Right cardiac atrium (tissue), 5 donors: ENCODE measurements at regions not wholly inside any gene's neighbourhood (a gene's known extent, or its start where the extent isn't known, plus 50 kb on each side); places are given as distances from the start of the nearest gene placed in this dataset.

ENCODE experiments used
- ATAC-seq, 2 donors: fragments of 200-7000 bp; cut with Tn5 transposase; one replicate each; pipeline versions ENCODE4 v1.8.0 to v1.9.1; 2020; ENCODE audit warnings: moderate library complexity in 2 of 2, mild to moderate bottlenecking in 1 of 2
- DNase-seq, 3 donors: peaks; one replicate each; pipeline ENCODE4 v3.0.0-alpha.2; 2020
- H3K27ac ChIP-seq: one replicate; pipeline ENCODE4 v1.5.1; 2013; ENCODE audit warnings: mild to moderate bottlenecking, low read length, control low read depth, moderate library complexity
- H3K27me3 ChIP-seq: one replicate; pipeline ENCODE4 v1.6.1; 2013; ENCODE audit not compliant: control insufficient read depth, insufficient read depth
- H3K4me1 ChIP-seq: one replicate; pipeline ENCODE4 v1.6.1; 2013; ENCODE audit warnings: low read length; ENCODE audit not compliant: control insufficient read depth, insufficient read depth
- H3K4me3 ChIP-seq: one replicate; pipeline ENCODE4 v1.5.1; 2013; ENCODE audit warnings: low read length, control low read depth
- H3K9me3 ChIP-seq: one replicate; pipeline ENCODE4 v1.6.1; 2013; ENCODE audit warnings: low read length; ENCODE audit not compliant: control insufficient read depth
- WGBS: extraction: QIAGEN DNeasy Blood & Tissue Kit; methylation state at CpG from one replicate; pipeline ENCODE4 v1.1.7; 2013; 5-methylcytosine and 5-hydroxymethylcytosine counted together
- intact Hi-C, 4 donors: fragments of 100-400 bp; cut with DNase I; formaldehyde crosslinking; loops; one replicate each; pipeline versions ENCODE4 v1.11.0 to v1.14.0; 2022 to 2023
- donor health status: healthy with polysubstance abuse.
- donor health status: DM: no; HTN: yes; CAD: no.
- donor health status: DM: no; HTN: no; CAD: no.
- donor health status: DM: no; HTN: yes; CAD: no; lungs with severe emphysema.
- donor health status: DM: yes; HTN: yes; CAD: no.

GRCh38 chr15:70274908-70275307, 177.2 kb upstream of the TLE3 start:
- intact Hi-C loops = no loop called here
- 86% methylated on average over 4 of the region's 4 CpGs for WGBS

GRCh38 chr15:70274255-70274880, 176.7 kb upstream of the TLE3 start:
- no peak for ATAC-seq
- Histone ChIP-seq H3K4me3 (no peak overlapping the region), H3K27ac (no peak overlapping the region), H3K27me3 (no peaks in the 10 kb centered on the region), H3K9me3 (no peaks in the 10 kb centered on the region), H3K4me1 (peaks cover 19% of the 10 kb centered on the region)
- no peak for DNase-seq
- 94% methylated on average over 3 of the region's 3 CpGs for WGBS
- intact Hi-C loops = no loop called here

More at GRCh38 chr15:70274908-70275307, 177.2 kb upstream of the TLE3 start:
- Histone ChIP-seq H3K9me3 (no peaks in the 10 kb centered on the region), H3K27me3 (no peaks in the 10 kb centered on the region), H3K4me3 (no peak overlapping the region), H3K27ac (no peak overlapping the region), H3K4me1 (peaks cover 16% of the 10 kb centered on the region)
- no peak for DNase-seq
- no peak for ATAC-seq

- DNase-seq (no peak), ATAC-seq (no peak)
- Histone ChIP-seq H3K27me3 (no peaks in the 10 kb centered on the region), H3K9me3 (no peaks in the 10 kb centered on the region), H3K4me1 (peaks cover 19% of the 10 kb centered on the region), H3K27ac (no peak overlapping the region), H3K4me3 (no peak overlapping the region)
- intact Hi-C loops = no loop called here
- 94% methylated on average over 3 of the region's 3 CpGs for WGBS
These were observed 176.1 kb upstream of the TLE3 start for GRCh38 chr15:70273808-70274207.

- no peak for ATAC-seq
- intact Hi-C loops = no loop called here
- DNase-seq = no peak
- no peaks in the 10 kb centered on the region for H3K9me3 ChIP-seq
- H3K4me3 ChIP-seq = no peak overlapping the region
- H3K27ac ChIP-seq = no peak overlapping the region
- peaks cover 20% of the 10 kb centered on the region for H3K4me1 ChIP-seq
- 95% methylated on average over 10 of the region's 10 CpGs for WGBS
- H3K27me3 ChIP-seq = no peaks in the 10 kb centered on the region
These were observed 175.0 kb upstream of the TLE3 start for GRCh38 chr15:70272565-70273355.

GRCh38 chr15:70271422-70272088, 173.8 kb upstream of the TLE3 start:
- 36% methylated on average over 3 of the region's 3 CpGs for WGBS
- H3K4me3 ChIP-seq = no peak overlapping the region
- no peaks in the 10 kb centered on the region for H3K9me3 ChIP-seq
- intact Hi-C loops = no loop called here
- peaks cover 24% of the 10 kb centered on the region for H3K4me1 ChIP-seq
- DNase-seq (peak in 1 of 3 donors; percentile 56), ATAC-seq (peak; percentile 70 to 80)
- H3K27ac ChIP-seq = no peak overlapping the region
- no peaks in the 10 kb centered on the region for H3K27me3 ChIP-seq

GRCh38 chr15:70270752-70271111, 173.0 kb upstream of the TLE3 start:
- H3K27me3 ChIP-seq = no peaks in the 10 kb centered on the region
- ATAC-seq (no peak), DNase-seq (no peak)
- no peaks in the 10 kb centered on the region for H3K9me3 ChIP-seq
- intact Hi-C loops = no loop called here
- H3K4me3 ChIP-seq = no peak overlapping the region
- WGBS = 36% methylated on average over 8 of the region's 8 CpGs
- H3K27ac ChIP-seq = peak overlapping the region; percentile 49
- peaks cover 30% of the 10 kb centered on the region for H3K4me1 ChIP-seq

- DNase-seq (peak in 2 of 3 donors; percentile 56 to 80), ATAC-seq (peak; percentile 42 to 61)
- Histone ChIP-seq H3K4me3 (no peak overlapping the region), H3K27ac (peak overlapping the region; percentile 33), H3K27me3 (no peaks in the 10 kb centered on the region), H3K9me3 (no peaks in the 10 kb centered on the region), H3K4me1 (peaks cover 30% of the 10 kb centered on the region)
- 46% methylated on average over 10 of the region's 10 CpGs for WGBS
- intact Hi-C loops = loop anchor here in 3 of 4 donors (10.0 kb wide), 2 partner anchors 155 to 165 kb away; no protein-coding TSS in a partner anchor
These were observed 172.5 kb upstream of the TLE3 start for GRCh38 chr15:70269991-70270751.

GRCh38 chr15:70269311-70269911, 171.7 kb upstream of the TLE3 start:
- H3K4me1 ChIP-seq = peaks cover 36% of the 10 kb centered on the region
- H3K27me3 ChIP-seq = no peaks in the 10 kb centered on the region
- intact Hi-C loops = loop anchor here in 3 of 4 donors (10.0 kb wide), 2 partner anchors 155 to 165 kb away; no protein-coding TSS in a partner anchor
- no peaks in the 10 kb centered on the region for H3K9me3 ChIP-seq
- whole genome bisulfite sequencing = 93% methylated on average over 9 of the region's 9 CpGs
- H3K4me3 ChIP-seq = no peak overlapping the region
- ATAC-seq (no peak), DNase-seq (no peak)
- H3K27ac ChIP-seq = no peak overlapping the region

GRCh38 chr15:70268698-70269251, 171.1 kb upstream of the TLE3 start:
- Histone ChIP-seq H3K27me3 (no peaks in the 10 kb centered on the region), H3K9me3 (no peaks in the 10 kb centered on the region), H3K4me3 (no peak overlapping the region), H3K4me1 (peaks cover 38% of the 10 kb centered on the region), H3K27ac (no peak overlapping the region)
- WGBS = 89% methylated on average over 18 of the region's 18 CpGs
- DNase-seq (no peak), ATAC-seq (no peak)
- intact Hi-C loops = loop anchor here in 3 of 4 donors (10.0 kb wide), 2 partner anchors 154 to 164 kb away; no protein-coding TSS in a partner anchor

- Histone ChIP-seq H3K4me3 (no peak overlapping the region), H3K27ac (no peak overlapping the region), H3K9me3 (no peaks in the 10 kb centered on the region), H3K4me1 (peaks cover 38% of the 10 kb centered on the region), H3K27me3 (no peaks in the 10 kb centered on the region)
- intact Hi-C loops = loop anchor here in 3 of 4 donors (10.0 kb wide), 2 partner anchors 153 to 163 kb away; no protein-coding TSS in a partner anchor
- DNase-seq (no peak), ATAC-seq (no peak)
- 94% methylated on average over 6 of the region's 6 CpGs for WGBS
These were observed 170.2 kb upstream of the TLE3 start for GRCh38 chr15:70267879-70268278.
